OCI-LY3 (cell line): ENCODE measurements at regions not wholly inside any gene's neighbourhood (a gene's known extent, or its start where the extent isn't known, plus 50 kb on each side); places are given as distances from the start of the nearest gene placed in this dataset.

ENCODE experiments used
- EZH2phosphoT487 ChIP-seq: fragments of 200-600 bp; shearing (Covaris generic); IDR thresholded peaks from 2 replicates; pipeline ENCODE4 v1.6.1; 2018; ENCODE audit warnings: antibody characterized with exemption, mixed run types, low read depth
- TF ChIP-seq, protein P1 (sequence below): fragments of 200-600, 300-600 bp; sonication (generic); IDR thresholded peaks from 2 replicates; pipeline ENCODE4 v1.5.1; 2014; ENCODE audit warnings: antibody characterized with exemption, low read length, low read depth

DNA sequence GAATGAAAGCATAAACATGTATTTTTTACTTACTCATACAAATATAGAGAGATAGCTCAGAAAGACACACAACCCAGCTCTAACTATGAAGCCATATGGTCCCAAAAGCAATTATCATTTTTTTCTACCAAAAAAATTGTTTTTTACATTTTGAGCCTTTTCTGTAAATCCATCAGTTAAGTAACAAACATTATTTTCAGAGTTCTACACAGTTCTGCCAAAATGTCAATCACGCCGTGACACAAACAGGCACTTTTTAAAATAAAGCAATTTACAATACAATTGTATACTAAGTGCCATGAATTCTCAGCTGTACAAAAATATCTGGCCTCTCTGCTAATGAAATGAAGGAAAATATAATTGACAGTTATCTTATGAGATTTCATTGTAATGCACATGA lies 201.4 kb upstream of the ID4 start:
- TF ChIP-seq, protein P1, sequence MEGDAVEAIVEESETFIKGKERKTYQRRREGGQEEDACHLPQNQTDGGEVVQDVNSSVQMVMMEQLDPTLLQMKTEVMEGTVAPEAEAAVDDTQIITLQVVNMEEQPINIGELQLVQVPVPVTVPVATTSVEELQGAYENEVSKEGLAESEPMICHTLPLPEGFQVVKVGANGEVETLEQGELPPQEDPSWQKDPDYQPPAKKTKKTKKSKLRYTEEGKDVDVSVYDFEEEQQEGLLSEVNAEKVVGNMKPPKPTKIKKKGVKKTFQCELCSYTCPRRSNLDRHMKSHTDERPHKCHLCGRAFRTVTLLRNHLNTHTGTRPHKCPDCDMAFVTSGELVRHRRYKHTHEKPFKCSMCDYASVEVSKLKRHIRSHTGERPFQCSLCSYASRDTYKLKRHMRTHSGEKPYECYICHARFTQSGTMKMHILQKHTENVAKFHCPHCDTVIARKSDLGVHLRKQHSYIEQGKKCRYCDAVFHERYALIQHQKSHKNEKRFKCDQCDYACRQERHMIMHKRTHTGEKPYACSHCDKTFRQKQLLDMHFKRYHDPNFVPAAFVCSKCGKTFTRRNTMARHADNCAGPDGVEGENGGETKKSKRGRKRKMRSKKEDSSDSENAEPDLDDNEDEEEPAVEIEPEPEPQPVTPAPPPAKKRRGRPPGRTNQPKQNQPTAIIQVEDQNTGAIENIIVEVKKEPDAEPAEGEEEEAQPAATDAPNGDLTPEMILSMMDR = no peak
- TF ChIP-seq EZH2phosphoT487 = no peak
